ENCODE measurements at regions not wholly inside any gene's neighbourhood (a gene's known extent, or its start where the extent isn't known, plus 50 kb on each side); places are given as distances from the start of the nearest gene placed in this dataset.

- WGBS, 2 donors, result 56 to 72% methylated on average over 4 to 13 of the region's 13 CpGs
- Histone ChIP-seq H3K4me3 (no peak overlapping the region), H3K4me1 (no peaks in the 10 kb centered on the region), H3K27me3 (no peaks in the 10 kb centered on the region), H3K27ac (no peak overlapping the region), H3K9me3 (no peaks in the 10 kb centered on the region), H3K36me3 (ENCODE audit: low read depth, missing control alignments) (no peaks in the 10 kb centered on the region)
- TF ChIP-seq CTCF (IDR thresholded peaks at IDR 0.05) (no peak), POLR2A (IDR thresholded peaks at IDR 0.05) (no peak)
- intact Hi-C loops (cut with DNase I; ENCODE audit: low total_unique reads), result no loop called here
- no peak for DNase-seq
Observed at GRCh38 chr12:113684053-113684907, 212.6 kb upstream of the LHX5 start.

GRCh38 chr12:113683574-113683973 lies 211.9 kb upstream of the LHX5 start:
- 0 to 28% methylated on average over 4 to 7 of the region's 7 CpGs for WGBS, 2 donors
- intact Hi-C loops (cut with DNase I; ENCODE audit: low total_unique reads), result no loop called here
- Histone ChIP-seq H3K27ac (no peak overlapping the region), H3K27me3 (no peaks in the 10 kb centered on the region), H3K9me3 (no peaks in the 10 kb centered on the region), H3K36me3 (ENCODE audit: low read depth, missing control alignments) (no peaks in the 10 kb centered on the region), H3K4me1 (no peaks in the 10 kb centered on the region), H3K4me3 (no peak overlapping the region)
- TF ChIP-seq POLR2A (IDR thresholded peaks at IDR 0.05) (no peak), CTCF (IDR thresholded peaks at IDR 0.05) (no peak)
- DNase-seq, result no peak

GRCh38 chr12:113680868-113681267 lies 209.2 kb upstream of the LHX5 start:
- H3K27me3 ChIP-seq, result no peaks in the 10 kb centered on the region
- 90 to 95% methylated on average over 1 of the region's 1 CpG for WGBS, 2 donors

GRCh38 chr12:113678223-113679119 lies 206.8 kb upstream of the LHX5 start:
- no peaks in the 10 kb centered on the region for H3K36me3 ChIP-seq (ENCODE audit: low read depth, missing control alignments)

More at GRCh38 chr12:113680868-113681267, 209.2 kb upstream of the LHX5 start:
- intact Hi-C loops (cut with DNase I; ENCODE audit: low total_unique reads), result no loop called here
- Histone ChIP-seq H3K36me3 (ENCODE audit: low read depth, missing control alignments) (no peaks in the 10 kb centered on the region), H3K4me3 (no peak overlapping the region), H3K9me3 (no peaks in the 10 kb centered on the region), H3K27ac (no peak overlapping the region), H3K4me1 (no peaks in the 10 kb centered on the region)
- TF ChIP-seq CTCF (IDR thresholded peaks at IDR 0.05) (no peak), POLR2A (IDR thresholded peaks at IDR 0.05) (no peak)
- DNase-seq, result no peak

More at GRCh38 chr12:113678223-113679119, 206.8 kb upstream of the LHX5 start:
- no peak overlapping the region for H3K27ac ChIP-seq
- H3K4me1 ChIP-seq, result no peaks in the 10 kb centered on the region
- H3K9me3 ChIP-seq, result no peaks in the 10 kb centered on the region
- 59 to 71% methylated on average over 16 of the region's 16 CpGs for WGBS, 2 donors
- intact Hi-C loops (cut with DNase I; ENCODE audit: low total_unique reads), result no loop called here
- TF ChIP-seq CTCF (IDR thresholded peaks at IDR 0.05), result no peak
- no peak for TF ChIP-seq POLR2A (IDR thresholded peaks at IDR 0.05)
- H3K27me3 ChIP-seq, result no peaks in the 10 kb centered on the region
- H3K4me3 ChIP-seq, result no peak overlapping the region
- no peak for DNase-seq

Measured in testis (tissue), 2 donors.